OCI-LY1 (cell line): ENCODE measurements at regions not wholly inside any gene's neighbourhood (a gene's known extent, or its start where the extent isn't known, plus 50 kb on each side); places are given as distances from the start of the nearest gene placed in this dataset.

ENCODE experiments used
- EZH2 ChIP-seq: fragments of 200-600 bp; sonication (generic), shearing (Covaris generic); IDR thresholded peaks from 2 replicates; pipeline ENCODE4 v1.8.0; 2017; ENCODE audit warnings: borderline replicate concordance, mixed run types, mild to moderate bottlenecking, antibody characterized with exemption, low read length, moderate library complexity, mixed read lengths
- TF ChIP-seq, protein P1 (sequence below): fragments of 200-600 bp; sonication (generic), shearing (Covaris generic); IDR thresholded peaks from 2 replicates; pipeline ENCODE4 v1.5.1; 2017; ENCODE audit warnings: mild to moderate bottlenecking, antibody characterized with exemption, low read length, moderate library complexity, mixed read lengths

DNA sequence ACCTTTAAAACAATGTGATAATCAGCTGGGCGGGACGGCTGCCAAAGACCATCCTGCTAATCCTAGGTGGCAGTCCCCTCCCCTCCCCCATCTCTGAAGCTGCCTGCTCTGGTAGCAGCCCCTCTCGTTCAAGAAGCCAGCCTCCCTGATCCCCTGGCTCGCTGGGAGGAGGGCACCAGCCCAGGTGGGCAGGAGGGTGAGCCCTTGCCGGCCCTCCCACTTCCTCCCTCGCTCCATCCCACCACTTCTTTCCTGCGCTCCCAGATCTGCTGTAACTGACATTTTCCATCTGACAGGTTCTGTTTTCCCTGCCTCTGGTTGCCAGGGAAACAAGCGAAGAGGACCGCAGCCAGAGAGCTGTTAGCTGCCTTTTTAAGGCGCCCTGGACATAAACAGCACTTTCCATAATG is 155.7 kb upstream of the TNRC6C start:
- TF ChIP-seq, protein P1, sequence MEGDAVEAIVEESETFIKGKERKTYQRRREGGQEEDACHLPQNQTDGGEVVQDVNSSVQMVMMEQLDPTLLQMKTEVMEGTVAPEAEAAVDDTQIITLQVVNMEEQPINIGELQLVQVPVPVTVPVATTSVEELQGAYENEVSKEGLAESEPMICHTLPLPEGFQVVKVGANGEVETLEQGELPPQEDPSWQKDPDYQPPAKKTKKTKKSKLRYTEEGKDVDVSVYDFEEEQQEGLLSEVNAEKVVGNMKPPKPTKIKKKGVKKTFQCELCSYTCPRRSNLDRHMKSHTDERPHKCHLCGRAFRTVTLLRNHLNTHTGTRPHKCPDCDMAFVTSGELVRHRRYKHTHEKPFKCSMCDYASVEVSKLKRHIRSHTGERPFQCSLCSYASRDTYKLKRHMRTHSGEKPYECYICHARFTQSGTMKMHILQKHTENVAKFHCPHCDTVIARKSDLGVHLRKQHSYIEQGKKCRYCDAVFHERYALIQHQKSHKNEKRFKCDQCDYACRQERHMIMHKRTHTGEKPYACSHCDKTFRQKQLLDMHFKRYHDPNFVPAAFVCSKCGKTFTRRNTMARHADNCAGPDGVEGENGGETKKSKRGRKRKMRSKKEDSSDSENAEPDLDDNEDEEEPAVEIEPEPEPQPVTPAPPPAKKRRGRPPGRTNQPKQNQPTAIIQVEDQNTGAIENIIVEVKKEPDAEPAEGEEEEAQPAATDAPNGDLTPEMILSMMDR: no peak
- no peak for TF ChIP-seq EZH2
